ENCODE measurements at regions not wholly inside any gene's neighbourhood (a gene's known extent, or its start where the extent isn't known, plus 50 kb on each side); places are given as distances from the start of the nearest gene placed in this dataset.

GRCh38 chr16:73190256-73190655 lies 142.3 kb upstream of the ZFHX3 start:
- Histone ChIP-seq H3K79me2 (ENCODE audit: insufficient read depth, low read length) (no peaks in the 10 kb centered on the region), H2AFZ (ENCODE audit: low read depth, low read length, poor library complexity, severe bottlenecking) (no peak overlapping the region), H3K9ac (ENCODE audit: low read length) (no peak overlapping the region), H3K27ac (ENCODE audit: low read depth, low read length) (no peak overlapping the region), H3K4me3 (replicated peaks in 1 of 2; ENCODE audit: low read depth in 1 of 2, low read length in 2 of 2) (no peak overlapping the region), H3K36me3 (ENCODE audit: control insufficient read depth in 1 of 2, insufficient read depth in 2 of 2, low read length in 2 of 2) (no peaks in the 10 kb centered on the region), H3K4me1 (ENCODE audit: control insufficient read depth in 1 of 2, insufficient read depth in 2 of 2, low read length in 2 of 2) (no peaks in the 10 kb centered on the region), H3K9me3 (ENCODE audit: control insufficient read depth in 1 of 2, insufficient read depth in 1 of 2, low read depth in 1 of 2, low read length in 2 of 2) (no peaks in the 10 kb centered on the region), H4K20me1 (ENCODE audit: insufficient read depth) (no peaks in the 10 kb centered on the region), H3K27me3 (ENCODE audit: insufficient read depth, low read length) (peaks cover 14% of the 10 kb centered on the region), H3K9me2 (ENCODE audit: insufficient read depth) (no peaks in the 10 kb centered on the region), H3K4me2 (ENCODE audit: low read length) (no peak overlapping the region)
- intact Hi-C loops (cut with micrococcal nuclease), result no loop called here
- ChIA-PET RAD21 (ENCODE audit: low non-redundant PET in 1 of 2, low total read pairs in 2 of 2, uncharacterized antibody in 2 of 2, unreplicated experiment in 2 of 2) (no interaction called here), POLR2A (no interaction called here), CTCF (interaction anchor here (1.1 kb wide), 1 partner anchor 13 kb away, joined by 3 read pairs; no protein-coding TSS in a partner anchor)
- ATAC-seq (no peak), DNase-seq (ENCODE audit: low read depth, low spot score) (no peak)
- no TSS peak for BruUV-seq (replicated peaks)
- TF ChIP-seq CBX3 (IDR thresholded peaks at IDR 0.05; ENCODE audit: low read depth) (no peak), ZBTB33 (IDR thresholded peaks at IDR 0.05; ENCODE audit: extremely low read depth, insufficient replicate concordance, low read length) (no peak), ZNF274 (IDR thresholded peaks at IDR 0.05; ENCODE audit: low read depth, low read length) (no peak), ZFX (IDR thresholded peaks at IDR 0.05) (no peak), JUND (IDR thresholded peaks at IDR 0.05) (no peak), MAX (IDR thresholded peaks at IDR 0.05) (no peak), FOSL1 (IDR thresholded peaks at IDR 0.05; ENCODE audit: low read depth) (no peak), POLR2A (IDR thresholded peaks at IDR 0.05; ENCODE audit: borderline replicate concordance, extremely low read depth, insufficient read depth, insufficient read length) (no peak), CEBPB (IDR thresholded peaks at IDR 0.05; ENCODE audit: low read depth) (no peak), ELF1 (IDR thresholded peaks at IDR 0.05; ENCODE audit: borderline replicate concordance, low read depth) (no peak), REST (IDR thresholded peaks at IDR 0.05; ENCODE audit: low read depth) (no peak), POLR2AphosphoS5 (IDR thresholded peaks at IDR 0.05; ENCODE audit: low read depth, low read length) (no peak), SP1 (IDR thresholded peaks at IDR 0.05; ENCODE audit: low read depth) (no peak)
